Spleen (tissue), 11 donors: ENCODE measurements at regions not wholly inside any gene's neighbourhood (a gene's known extent, or its start where the extent isn't known, plus 50 kb on each side); places are given as distances from the start of the nearest gene placed in this dataset.

Source experiments
- DNase-seq: peaks from one replicate; pipeline ENCODE4 v3.0.0-alpha.2; 2020
- H3K27ac ChIP-seq, 8 donors: fragments of 200-600 bp; sonication (generic) in 7 of 8; 1 replicate in 4 of 8; 2 replicates in 4 of 8; pipeline versions ENCODE4 v1.5.0 to v1.8.0; 2016 to 2021; ENCODE audit warnings: inconsistent platforms in 4 of 8, mild to moderate bottlenecking in 4 of 8, moderate library complexity in 1 of 8
- H3K27me3 ChIP-seq, 7 donors: fragments of 200-600 bp; sonication (generic) in 6 of 7; replicated peaks in 1 of 7; 1 replicate in 4 of 7; 2 replicates in 3 of 7; pipeline versions ENCODE4 v1.5.0 to v1.8.0; 2016 to 2021; ENCODE audit warnings: inconsistent platforms in 3 of 7, mild to moderate bottlenecking in 1 of 7
- H3K36me3 ChIP-seq, 6 donors: fragments of 200-600 bp; sonication (generic) in 5 of 6; 1 replicate in 4 of 6; 2 replicates in 2 of 6; pipeline versions ENCODE4 v1.5.0 to v1.8.0; 2016 to 2021; ENCODE audit warnings: inconsistent platforms in 2 of 6
- H3K4me1 ChIP-seq, 6 donors: fragments of 200-600 bp; sonication (generic) in 5 of 6; 1 replicate in 3 of 6; 2 replicates in 3 of 6; pipeline versions ENCODE4 v1.5.0 to v1.8.0; 2016 to 2021; ENCODE audit warnings: inconsistent platforms in 3 of 6
- H3K4me3 ChIP-seq, 8 donors: fragments of 200-600 bp; sonication (generic) in 7 of 8; 1 replicate in 4 of 8; 2 replicates in 4 of 8; pipeline versions ENCODE4 v1.5.0 to v1.8.0; 2016 to 2021; ENCODE audit warnings: inconsistent platforms in 4 of 8, mild to moderate bottlenecking in 4 of 8, moderate library complexity in 2 of 8
- H3K9me3 ChIP-seq, 8 donors: fragments of 200-600 bp; sonication (generic) in 7 of 8; 1 replicate in 4 of 8; 2 replicates in 4 of 8; pipeline versions ENCODE4 v1.5.0 to v1.8.0; 2016 to 2021; ENCODE audit warnings: inconsistent platforms in 4 of 8
- POLR2A ChIP-seq, 3 donors: fragments of 450-650 bp; IDR thresholded peaks; one replicate each; pipeline ENCODE4 v1.5.1; 2017; ENCODE audit warnings: antibody characterized with exemption in 3 of 3, mild to moderate bottlenecking in 1 of 3
- POLR2AphosphoS5 ChIP-seq, 3 donors: sonication (generic); formaldehyde crosslinking; IDR thresholded peaks; one replicate each; pipeline ENCODE4 v1.5.1; 2017; ENCODE audit warnings: antibody characterized with exemption in 3 of 3
- WGBS, 5 donors: extraction: QIAGEN DNeasy Blood & Tissue Kit in 3 of 5; methylation state at CpG; one replicate each; pipeline versions ENCODE4 v1.1.5 to v1.1.7; 2013 to 2018; 5-methylcytosine and 5-hydroxymethylcytosine counted together
- intact Hi-C: fragments of 100-400 bp; cut with DNase I; formaldehyde crosslinking; loops from one replicate; pipeline ENCODE4 v1.15.0; 2023; ENCODE audit warnings: low total_unique reads
- TF ChIP-seq, protein P1 (sequence below), 11 experiments: fragments of 200-600 bp in 7 of 11; fragments of 450-650 bp in 4 of 11; sonication (generic) in 4 of 11; IDR thresholded peaks in 8 of 11; conservative IDR thresholded peaks in 3 of 11; 1 replicate in 7 of 11; 2 replicates in 4 of 11; pipeline versions ENCODE4 v1.4.0 to v1.8.0; 2016 to 2021; ENCODE audit warnings: antibody characterized with exemption in 11 of 11, inconsistent platforms in 4 of 11, mild to moderate bottlenecking in 1 of 11
- donor health status: healthy with polysubstance abuse.
- donor health status: DM: no; HTN: no; CAD: no; lungs with moderate emphysema.
- donor health status: DM: no; HTN: no; CAD: no.
- donor health status: Bipolar disorder and iron deficiency.
- donor health status: healthy.
- donor health status: DM: no; HTN: no; CAD: no.
- donor health status: DM: yes; HTN: yes; CAD: no.

DNA sequence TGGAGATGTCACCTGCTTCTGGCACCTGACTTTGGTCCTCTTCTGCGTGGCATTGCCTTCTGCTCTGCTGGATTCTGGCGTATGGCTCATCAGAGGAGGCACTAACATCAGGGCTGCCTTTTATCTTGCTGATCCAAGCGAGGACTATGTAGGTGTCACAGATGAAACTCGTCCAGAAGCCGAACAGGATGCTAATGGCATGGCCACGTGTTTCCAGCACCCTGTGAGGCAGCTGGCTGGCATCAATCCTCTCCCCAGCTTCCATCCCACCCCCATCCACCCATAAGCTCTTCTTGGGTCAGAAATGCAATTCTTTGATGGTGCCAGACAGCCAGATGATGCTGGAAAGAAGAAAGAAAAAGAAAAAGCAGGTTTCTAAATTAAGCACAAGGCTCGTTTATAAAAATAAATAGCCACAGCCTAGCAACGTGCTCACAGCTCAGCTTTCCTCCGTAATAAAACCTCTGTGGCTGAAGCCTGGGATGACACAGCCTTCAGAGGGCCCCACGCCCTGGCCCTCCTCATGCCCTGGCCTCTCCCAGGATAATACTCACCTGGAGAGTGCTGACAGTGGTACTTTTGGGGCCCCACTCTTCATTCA lies 212.9 kb upstream of the SERP2 start:
- WGBS, 5 donors, result 62 to 70% (median 66%) methylated on average over 10 of the region's 10 CpGs
- no peak overlapping the region for H3K4me3 ChIP-seq
- no peak for DNase-seq
- H3K9me3 ChIP-seq, result no peaks in the 10 kb centered on the region
- no peaks in the 10 kb centered on the region for H3K4me1 ChIP-seq
- no peak for TF ChIP-seq POLR2AphosphoS5 (IDR thresholded peaks at IDR 0.05)
- TF ChIP-seq, protein P1, sequence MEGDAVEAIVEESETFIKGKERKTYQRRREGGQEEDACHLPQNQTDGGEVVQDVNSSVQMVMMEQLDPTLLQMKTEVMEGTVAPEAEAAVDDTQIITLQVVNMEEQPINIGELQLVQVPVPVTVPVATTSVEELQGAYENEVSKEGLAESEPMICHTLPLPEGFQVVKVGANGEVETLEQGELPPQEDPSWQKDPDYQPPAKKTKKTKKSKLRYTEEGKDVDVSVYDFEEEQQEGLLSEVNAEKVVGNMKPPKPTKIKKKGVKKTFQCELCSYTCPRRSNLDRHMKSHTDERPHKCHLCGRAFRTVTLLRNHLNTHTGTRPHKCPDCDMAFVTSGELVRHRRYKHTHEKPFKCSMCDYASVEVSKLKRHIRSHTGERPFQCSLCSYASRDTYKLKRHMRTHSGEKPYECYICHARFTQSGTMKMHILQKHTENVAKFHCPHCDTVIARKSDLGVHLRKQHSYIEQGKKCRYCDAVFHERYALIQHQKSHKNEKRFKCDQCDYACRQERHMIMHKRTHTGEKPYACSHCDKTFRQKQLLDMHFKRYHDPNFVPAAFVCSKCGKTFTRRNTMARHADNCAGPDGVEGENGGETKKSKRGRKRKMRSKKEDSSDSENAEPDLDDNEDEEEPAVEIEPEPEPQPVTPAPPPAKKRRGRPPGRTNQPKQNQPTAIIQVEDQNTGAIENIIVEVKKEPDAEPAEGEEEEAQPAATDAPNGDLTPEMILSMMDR (IDR thresholded peaks at IDR 0.05 in 8 of 11, conservative IDR thresholded peaks at IDR 0.05 in 3 of 11), result no peak
- no peak for TF ChIP-seq POLR2A (IDR thresholded peaks at IDR 0.05)
- no peaks in the 10 kb centered on the region for H3K36me3 ChIP-seq
- H3K27me3 ChIP-seq, result no peaks in the 10 kb centered on the region
- no peak overlapping the region for H3K27ac ChIP-seq
- intact Hi-C loops, result no loop called here

DNA sequence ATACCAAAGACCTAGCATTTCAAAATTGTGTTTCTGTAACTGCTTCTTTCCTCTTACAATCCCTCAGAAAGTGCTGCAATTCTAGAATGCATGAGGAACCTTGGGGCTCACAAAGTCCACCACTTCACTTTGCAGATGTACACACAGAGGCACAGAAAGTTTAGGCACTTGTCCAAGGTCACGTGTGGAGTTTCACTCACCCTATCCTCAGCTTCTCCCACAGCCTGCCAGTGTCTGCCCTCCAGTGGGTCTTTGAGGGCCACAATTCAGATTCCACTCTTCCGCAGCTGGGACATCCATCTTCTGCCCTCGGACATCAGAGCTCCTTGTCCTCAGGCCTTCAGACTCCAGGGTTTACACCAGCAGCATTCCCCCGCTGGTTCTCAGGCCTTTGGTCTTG lies 210.5 kb upstream of the SERP2 start:
- no peaks in the 10 kb centered on the region for H3K27me3 ChIP-seq
- H3K9me3 ChIP-seq, result no peaks in the 10 kb centered on the region
- H3K36me3 ChIP-seq, result no peaks in the 10 kb centered on the region
- WGBS, 5 donors, result 78 to 94% (median 83%) methylated on average over 4 of the region's 4 CpGs
- intact Hi-C loops, result no loop called here
- DNase-seq, result no peak
- H3K4me3 ChIP-seq, result no peak overlapping the region
- no peaks in the 10 kb centered on the region for H3K4me1 ChIP-seq
- TF ChIP-seq POLR2A (IDR thresholded peaks at IDR 0.05) (no peak), POLR2AphosphoS5 (IDR thresholded peaks at IDR 0.05) (no peak)
- TF ChIP-seq, protein P1 (IDR thresholded peaks at IDR 0.05 in 8 of 11, conservative IDR thresholded peaks at IDR 0.05 in 3 of 11), result no peak
- H3K27ac ChIP-seq, result no peak overlapping the region

DNA sequence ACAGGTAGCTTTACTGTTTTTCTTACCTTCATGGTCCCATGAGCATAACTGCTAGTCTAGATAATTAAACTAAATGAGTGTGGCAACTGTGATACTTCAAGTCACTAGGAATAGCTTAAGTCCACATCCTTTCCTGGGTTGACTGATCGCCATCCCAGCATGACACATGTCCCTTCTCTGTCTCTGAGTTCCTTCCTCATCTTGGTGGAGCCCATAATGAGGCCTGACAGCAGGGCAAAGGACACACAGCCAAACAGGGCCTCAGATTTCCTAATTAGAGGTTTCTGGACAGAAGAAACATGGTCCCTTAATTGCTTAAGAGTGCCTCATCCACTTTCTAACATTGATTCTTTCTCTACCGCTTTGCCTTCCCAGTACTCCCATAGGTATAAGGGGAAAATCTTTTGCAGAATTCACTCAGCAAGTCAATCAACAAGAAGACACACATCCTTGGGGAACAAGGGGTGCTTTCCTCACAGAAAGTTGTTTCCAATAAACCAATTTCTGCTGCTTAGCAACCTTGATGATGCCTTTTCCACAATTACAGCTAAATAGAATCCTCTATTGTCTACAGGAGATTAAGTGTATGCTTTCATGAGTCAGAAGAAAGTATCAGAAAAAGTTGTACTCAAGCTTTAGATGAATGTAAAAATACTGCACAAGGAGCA lies 208.3 kb upstream of the SERP2 start:
- intact Hi-C loops, result no loop called here
- WGBS, 5 donors, result 48 to 75% (median 69%) methylated on average over 2 of the region's 2 CpGs
- no peaks in the 10 kb centered on the region for H3K27me3 ChIP-seq
- H3K9me3 ChIP-seq, result no peaks in the 10 kb centered on the region
- TF ChIP-seq, protein P1 (IDR thresholded peaks at IDR 0.05 in 8 of 11, conservative IDR thresholded peaks at IDR 0.05 in 3 of 11), result no peak
- TF ChIP-seq POLR2A (IDR thresholded peaks at IDR 0.05), result no peak
- TF ChIP-seq POLR2AphosphoS5 (IDR thresholded peaks at IDR 0.05), result no peak
- H3K4me3 ChIP-seq, result no peak overlapping the region
- H3K36me3 ChIP-seq, result no peaks in the 10 kb centered on the region
- DNase-seq, result no peak
- H3K27ac ChIP-seq, result no peak overlapping the region
- H3K4me1 ChIP-seq, result no peaks in the 10 kb centered on the region

DNA sequence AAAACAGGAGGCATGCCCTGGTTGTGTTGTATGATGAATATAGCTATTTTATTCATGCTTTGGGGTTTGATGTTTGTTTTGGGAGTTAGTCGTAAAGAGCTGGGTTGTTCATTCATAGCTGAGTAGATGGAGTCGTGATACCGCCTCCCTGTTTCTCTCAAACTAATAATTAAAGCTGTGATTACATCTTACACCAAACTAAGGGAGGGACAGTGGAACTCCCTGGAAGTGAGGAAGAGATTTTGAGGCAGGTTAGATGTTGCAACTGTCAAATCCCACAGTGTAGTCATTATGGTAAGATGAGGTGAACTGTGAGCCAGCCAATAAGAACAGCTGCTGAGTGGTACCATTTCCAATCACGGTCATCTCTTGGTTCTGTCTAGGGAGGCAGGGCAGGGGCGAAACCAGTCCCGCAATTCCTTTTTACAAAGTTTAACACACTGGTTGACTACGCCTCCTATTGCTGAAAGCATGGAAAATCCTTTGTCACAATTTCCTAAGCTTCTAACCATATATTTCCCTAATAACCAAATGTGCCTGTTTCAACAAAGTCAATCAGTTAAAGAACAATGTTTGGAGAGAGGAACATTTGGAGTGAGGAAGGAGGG lies 207.6 kb upstream of the SERP2 start:
- H3K4me3 ChIP-seq, result no peak overlapping the region
- 86 to 96% (median 92%) methylated on average over 7 of the region's 7 CpGs for WGBS, 5 donors
- no peak for DNase-seq
- H3K4me1 ChIP-seq, result no peaks in the 10 kb centered on the region
- no peak overlapping the region for H3K27ac ChIP-seq
- H3K9me3 ChIP-seq, result no peaks in the 10 kb centered on the region
- no peaks in the 10 kb centered on the region for H3K36me3 ChIP-seq
- H3K27me3 ChIP-seq, result no peaks in the 10 kb centered on the region
- intact Hi-C loops, result no loop called here
- TF ChIP-seq POLR2AphosphoS5 (IDR thresholded peaks at IDR 0.05) (no peak), POLR2A (IDR thresholded peaks at IDR 0.05) (no peak)
- TF ChIP-seq, protein P1 (IDR thresholded peaks at IDR 0.05 in 8 of 11, conservative IDR thresholded peaks at IDR 0.05 in 3 of 11), result no peak
